RWPE1 (cell line): ENCODE measurements at regions not wholly inside any gene's neighbourhood (a gene's known extent, or its start where the extent isn't known, plus 50 kb on each side); places are given as distances from the start of the nearest gene placed in this dataset.

ENCODE experiments used
- CTCF ChIA-PET: fragments of 350-600 bp; sonication (Branson Sonifier 250); formaldehyde crosslinking; extraction: SDS; loops from one replicate; lab custom pipeline; 2021; lab: Yijun Ruan, JAX
- POLR2A ChIA-PET: fragments of 400-600 bp; formaldehyde crosslinking; extraction: SDS; loops from one replicate; lab custom pipeline; 2020; ENCODE audit warnings: antibody characterized with exemption; ENCODE audit not compliant: low non-redundant PET; lab: Yijun Ruan, JAX
- DNase-seq: peaks from one replicate; pipeline ENCODE4 v3.0.0; 2012; ENCODE audit warnings: low spot score
- H3K27ac ChIP-seq: fragments of 450-650 bp; 2 replicates; pipeline ENCODE4 v1.5.1; 2017
- CTCF ChIP-seq: fragments of 450-650 bp; conservative IDR thresholded peaks from 2 replicates; pipeline ENCODE4 v1.5.1; 2017; ENCODE audit warnings: low read depth, mild to moderate bottlenecking

GRCh38 chr13:70666883-70667556, 558.8 kb upstream of the KLHL1 start:
- no peak for TF ChIP-seq CTCF
- POLR2A ChIA-PET, result no interaction called here

GRCh38 chr13:70662231-70662940, 554.1 kb upstream of the KLHL1 start:
- ChIA-PET CTCF (interaction anchor here (0.6 kb wide), 1 partner anchor 277 kb away, joined by 3 read pairs; no protein-coding TSS in a partner anchor), POLR2A (no interaction called here)
- no peak for DNase-seq
- H3K27ac ChIP-seq, result no peak overlapping the region
- no peak for TF ChIP-seq CTCF

More at GRCh38 chr13:70666883-70667556, 558.8 kb upstream of the KLHL1 start:
- H3K27ac ChIP-seq, result no peak overlapping the region
- no peak for DNase-seq
- CTCF ChIA-PET, result no interaction called here

- ChIA-PET POLR2A (no interaction called here), CTCF (no interaction called here)
- H3K27ac ChIP-seq, result no peak overlapping the region
- no peak for DNase-seq
- TF ChIP-seq CTCF, result no peak
Measured at GRCh38 chr13:70644052-70644451, 535.8 kb upstream of the KLHL1 start.

GRCh38 chr13:70634893-70635292, 526.6 kb upstream of the KLHL1 start:
- no peak for TF ChIP-seq CTCF
- CTCF ChIA-PET, result no interaction called here
- POLR2A ChIA-PET, result no interaction called here

GRCh38 chr13:70630247-70630646, 522.0 kb upstream of the KLHL1 start:
- no peak for TF ChIP-seq CTCF
- no peak for DNase-seq
- H3K27ac ChIP-seq, result no peak overlapping the region
- CTCF ChIA-PET, result no interaction called here
- POLR2A ChIA-PET, result no interaction called here

More at GRCh38 chr13:70634893-70635292, 526.6 kb upstream of the KLHL1 start:
- DNase-seq, result no peak
- no peak overlapping the region for H3K27ac ChIP-seq

- no peak overlapping the region for H3K27ac ChIP-seq
- ChIA-PET CTCF (no interaction called here), POLR2A (no interaction called here)
- DNase-seq, result peak; percentile 3
- peak; percentile 51 for TF ChIP-seq CTCF
Measured at GRCh38 chr13:70623239-70623638, 515.0 kb upstream of the KLHL1 start.
